Astrocyte of the cerebellum (primary cell): ENCODE measurements at regions not wholly inside any gene's neighbourhood (a gene's known extent, or its start where the extent isn't known, plus 50 kb on each side); places are given as distances from the start of the nearest gene placed in this dataset.
"Not testable (repeated sequence)": the region's sequence is repeated elsewhere in the genome, so short reads cannot be mapped to it uniquely, and the experiment has no call there.

Source experiments
- DNase-seq: peaks from one replicate; pipeline ENCODE4 v3.0.0-alpha.2; 2011; ENCODE audit warnings: low read depth
- H3K4me3 ChIP-seq: 2 replicates; pipeline ENCODE4 v1.5.1; 2011; ENCODE audit warnings: mild to moderate bottlenecking, low read depth, low read length, moderate library complexity
- CTCF ChIP-seq: IDR thresholded peaks from 2 replicates; pipeline ENCODE4 v1.5.1; 2012; ENCODE audit warnings: low read length, low read depth, moderate library complexity, mild to moderate bottlenecking; ENCODE audit errors: missing control alignments
- in situ Hi-C: cut with HindIII; loops from 2 replicates; pipeline ENCODE4 v1.10.0; 2017; ENCODE audit warnings: low sequenced_read_pairs

GRCh38 chr2:6140509-6140908 is 448.3 kb downstream of the SOX11 start:
- DNase-seq, result no peak
- no peak overlapping the region for H3K4me3 ChIP-seq
- in situ Hi-C loops, result no loop called here
- TF ChIP-seq CTCF, result no peak

DNA sequence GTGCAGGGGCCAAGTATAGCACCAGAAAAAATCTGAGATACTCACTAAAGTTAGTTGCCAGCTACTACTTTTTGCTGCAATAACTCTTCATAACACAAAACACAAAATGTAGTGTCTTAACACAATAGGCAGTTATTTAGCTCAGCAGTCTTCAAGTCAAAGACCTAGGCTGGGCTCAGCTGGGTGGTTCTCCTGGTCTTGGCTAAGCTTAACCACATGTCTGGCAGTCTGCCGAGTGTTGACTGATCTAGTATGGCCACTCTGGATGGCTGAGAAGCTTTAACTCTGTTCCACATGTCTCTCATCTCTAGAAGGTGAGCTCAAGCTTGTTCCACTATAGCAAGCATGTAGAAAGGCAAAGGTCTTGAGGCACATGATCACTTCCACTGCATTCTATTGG is 451.6 kb downstream of the SOX11 start:
- in situ Hi-C loops, result no loop called here
- H3K4me3 ChIP-seq, result no peak overlapping the region
- no peak for TF ChIP-seq CTCF
- no peak for DNase-seq

GRCh38 chr2:6147215-6147614 is 455.0 kb downstream of the SOX11 start:
- in situ Hi-C loops, DNase-seq: not testable (repeated sequence)

DNA sequence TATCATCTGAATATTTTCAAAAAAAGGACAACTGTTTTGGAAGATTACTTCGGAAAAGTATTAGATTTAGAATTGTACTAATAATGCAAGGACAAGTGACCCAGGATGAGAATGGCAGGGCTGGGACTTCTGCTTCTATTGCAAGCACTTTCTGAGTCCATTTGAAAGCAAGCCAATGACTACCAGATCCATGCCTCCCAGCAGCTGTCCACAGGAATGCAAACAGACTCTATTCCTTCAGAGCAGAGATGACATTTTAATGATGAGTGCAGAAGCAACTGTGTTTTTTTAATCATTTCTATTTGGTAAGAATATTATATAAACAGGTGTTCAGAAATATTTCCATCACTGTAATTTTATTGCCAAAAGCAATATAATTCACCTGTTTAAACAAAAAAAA is 456.7 kb downstream of the SOX11 start:
- H3K4me3 ChIP-seq, result no peak overlapping the region
- no peak for TF ChIP-seq CTCF
- DNase-seq, result peak; percentile 8
- in situ Hi-C loops, result no loop called here

More at GRCh38 chr2:6147215-6147614, 455.0 kb downstream of the SOX11 start:
- H3K4me3 ChIP-seq, result not testable (repeated sequence)

- DNase-seq, result no peak
- no peak for TF ChIP-seq CTCF
- H3K4me3 ChIP-seq, result no peak overlapping the region
- in situ Hi-C loops, result no loop called here
Measured at GRCh38 chr2:6159606-6160005, 467.4 kb downstream of the SOX11 start.

GRCh38 chr2:6163932-6164331 is 471.7 kb downstream of the SOX11 start:
- in situ Hi-C loops, result no loop called here
- no peak overlapping the region for H3K4me3 ChIP-seq
- no peak for TF ChIP-seq CTCF
- DNase-seq, result no peak

DNA sequence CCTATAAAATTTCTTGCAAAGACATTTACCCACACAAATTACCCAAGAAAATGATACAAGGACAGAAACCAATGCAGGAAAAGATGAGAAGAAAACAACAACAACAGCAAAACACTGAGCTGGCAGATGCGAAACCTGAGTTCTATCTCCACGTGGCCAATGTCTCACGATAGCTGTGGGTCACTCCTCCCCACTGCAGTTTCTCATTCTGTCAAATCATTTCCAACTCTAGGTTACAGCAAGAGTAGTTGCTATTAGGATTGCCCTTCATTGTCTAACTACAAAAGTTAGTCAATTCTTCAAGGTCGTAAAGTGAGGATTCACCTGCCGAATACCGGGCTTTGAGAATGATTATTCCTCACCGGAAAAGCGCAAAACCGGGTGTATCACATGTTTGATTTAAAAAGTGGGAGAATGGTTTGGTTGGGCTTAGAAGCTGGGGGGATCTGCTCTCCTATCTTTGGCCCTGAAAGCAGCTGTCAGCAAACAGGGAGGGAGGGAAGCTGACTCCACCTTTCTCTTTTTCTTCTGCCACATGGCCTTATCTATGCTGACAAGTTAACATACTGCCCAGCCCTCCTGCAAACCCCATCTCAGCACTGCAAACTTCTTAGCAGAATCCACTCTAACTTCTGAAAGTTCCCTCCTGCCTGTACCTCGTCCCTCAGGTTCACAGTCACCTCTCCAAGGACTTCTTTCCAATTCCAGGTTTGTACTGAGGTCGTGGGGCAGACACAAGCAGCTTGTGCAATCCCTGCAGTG is 473.0 kb downstream of the SOX11 start:
- H3K4me3 ChIP-seq, result no peak overlapping the region
- in situ Hi-C loops, result no loop called here
- no peak for TF ChIP-seq CTCF
- no peak for DNase-seq
